Smooth muscle cell (in vitro differentiated cells): ENCODE measurements at regions not wholly inside any gene's neighbourhood (a gene's known extent, or its start where the extent isn't known, plus 50 kb on each side); places are given as distances from the start of the nearest gene placed in this dataset.

Experiments used
- DNase-seq: peaks from one replicate; lab custom pipeline; 2025; ENCODE audit not compliant: unreplicated experiment; lab: John Stamatoyannopoulos, UW
- H2AFZ ChIP-seq: fragments of 200-600 bp; sonication (generic); 2 replicates; pipeline ENCODE4 v1.6.0; 2016; ENCODE audit warnings: antibody characterized with exemption, low read depth, mild to moderate bottlenecking
- H3F3A ChIP-seq: fragments of 200-600 bp; sonication (generic); 2 replicates; pipeline ENCODE4 v1.6.0; 2017; ENCODE audit warnings: antibody characterized with exemption, low read depth
- H3K27ac ChIP-seq: fragments of 200-600 bp; sonication (generic); 2 replicates; pipeline ENCODE4 v1.5.1; 2016; ENCODE audit warnings: low read depth, mild to moderate bottlenecking
- H3K27me3 ChIP-seq: fragments of 200-600 bp; sonication (generic); 2 replicates; pipeline ENCODE4 v1.6.1; 2016; ENCODE audit warnings: low read depth, mild to moderate bottlenecking
- H3K36me3 ChIP-seq: fragments of 200-600 bp; sonication (generic); 2 replicates; pipeline ENCODE4 v1.5.1; 2016; ENCODE audit warnings: low read depth
- H3K4me1 ChIP-seq: fragments of 200-600 bp; sonication (generic); 2 replicates; pipeline ENCODE4 v1.5.1; 2016; ENCODE audit warnings: low read depth
- H3K4me2 ChIP-seq: fragments of 200-600 bp; sonication (generic); 2 replicates; pipeline ENCODE4 v1.6.0; 2016; ENCODE audit warnings: mild to moderate bottlenecking
- H3K4me3 ChIP-seq: fragments of 200-600 bp; sonication (generic); 2 replicates; pipeline ENCODE4 v1.5.1; 2016; ENCODE audit warnings: mild to moderate bottlenecking
- H3K79me2 ChIP-seq: fragments of 200-600 bp; sonication (generic); 2 replicates; pipeline ENCODE4 v1.6.0; 2016; ENCODE audit warnings: low read depth, mild to moderate bottlenecking
- H3K9ac ChIP-seq: fragments of 200-600 bp; sonication (generic); 2 replicates; pipeline ENCODE4 v1.6.0; 2016; ENCODE audit warnings: low read depth
- H3K9me3 ChIP-seq: fragments of 200-600 bp; sonication (generic); replicated peaks from 2 replicates; pipeline ENCODE4 v1.5.1; 2016; ENCODE audit warnings: low read depth
- H4K20me1 ChIP-seq: fragments of 200-600 bp; sonication (generic); 2 replicates; pipeline ENCODE4 v1.6.0; 2016; ENCODE audit warnings: low read depth
- CTCF ChIP-seq: fragments of 200-600 bp; sonication (generic); IDR thresholded peaks from 2 replicates; pipeline ENCODE4 v1.5.1; 2017; ENCODE audit warnings: borderline replicate concordance, mild to moderate bottlenecking, antibody characterized with exemption; ENCODE audit not compliant: insufficient read depth, poor library complexity, severe bottlenecking
- WGBS: methylation state at CpG from one replicate; pipeline ENCODE4 v1.1.7; 2016; ENCODE audit warnings: low lambda C conversion rate; 5-methylcytosine and 5-hydroxymethylcytosine counted together

- Histone ChIP-seq H3F3A (no peaks in the 10 kb centered on the region), H3K79me2 (no peaks in the 10 kb centered on the region), H3K27ac (no peak overlapping the region), H3K4me2 (no peak overlapping the region), H3K9ac (no peak overlapping the region), H3K4me1 (no peaks in the 10 kb centered on the region), H3K4me3 (no peak overlapping the region), H2AFZ (no peak overlapping the region), H3K36me3 (no peaks in the 10 kb centered on the region), H4K20me1 (no peaks in the 10 kb centered on the region), H3K27me3 (peaks cover 1% of the 10 kb centered on the region), H3K9me3 (no peaks in the 10 kb centered on the region)
- WGBS = 87% methylated on average over 3 of the region's 3 CpGs
- no peak for TF ChIP-seq CTCF
- DNase-seq = no peak
Measured at GRCh38 chr1:181351740-181352139, 131.6 kb upstream of the CACNA1E start.

- no peak overlapping the region for H3K9ac ChIP-seq
- no peak overlapping the region for H3K4me3 ChIP-seq
- H2AFZ ChIP-seq = no peak overlapping the region
- H3K4me2 ChIP-seq = no peak overlapping the region
- 91% methylated on average over 4 of the region's 4 CpGs for WGBS
- no peak overlapping the region for H3K27ac ChIP-seq
- TF ChIP-seq CTCF = no peak
- peaks cover 7% of the 10 kb centered on the region for H3K27me3 ChIP-seq
- H4K20me1 ChIP-seq = no peaks in the 10 kb centered on the region
- no peaks in the 10 kb centered on the region for H3K9me3 ChIP-seq
- H3F3A ChIP-seq = no peaks in the 10 kb centered on the region
- no peaks in the 10 kb centered on the region for H3K36me3 ChIP-seq
- no peak for DNase-seq
- no peaks in the 10 kb centered on the region for H3K4me1 ChIP-seq
- H3K79me2 ChIP-seq = no peaks in the 10 kb centered on the region
Measured at GRCh38 chr1:181352695-181353094, 130.6 kb upstream of the CACNA1E start.

GRCh38 chr1:181353526-181353925, 129.8 kb upstream of the CACNA1E start:
- Histone ChIP-seq H3K36me3 (no peaks in the 10 kb centered on the region), H3K4me2 (no peak overlapping the region), H3K79me2 (no peaks in the 10 kb centered on the region), H3K27ac (no peak overlapping the region), H3K9ac (no peak overlapping the region), H3K4me1 (no peaks in the 10 kb centered on the region), H3K4me3 (no peak overlapping the region), H3F3A (no peaks in the 10 kb centered on the region), H3K27me3 (peaks cover 7% of the 10 kb centered on the region), H3K9me3 (no peaks in the 10 kb centered on the region), H4K20me1 (no peaks in the 10 kb centered on the region), H2AFZ (no peak overlapping the region)
- TF ChIP-seq CTCF = no peak
- DNase-seq = no peak
- WGBS = 68% methylated on average over 1 of the region's 1 CpG

- Histone ChIP-seq H3K27me3 (peaks cover 7% of the 10 kb centered on the region), H3K9me3 (no peaks in the 10 kb centered on the region), H3F3A (no peaks in the 10 kb centered on the region), H3K4me3 (no peak overlapping the region), H3K4me2 (no peak overlapping the region), H3K79me2 (no peaks in the 10 kb centered on the region), H3K9ac (no peak overlapping the region), H3K4me1 (no peaks in the 10 kb centered on the region), H4K20me1 (no peaks in the 10 kb centered on the region), H3K27ac (no peak overlapping the region), H3K36me3 (no peaks in the 10 kb centered on the region), H2AFZ (no peak overlapping the region)
- DNase-seq = no peak
- TF ChIP-seq CTCF = no peak
- WGBS = 90% methylated on average over 3 of the region's 3 CpGs
Measured at GRCh38 chr1:181354865-181355264, 128.5 kb upstream of the CACNA1E start.
